Natural killer cell (primary cell): ENCODE measurements at regions not wholly inside any gene's neighbourhood (a gene's known extent, or its start where the extent isn't known, plus 50 kb on each side); places are given as distances from the start of the nearest gene placed in this dataset.

Source experiments
- ATAC-seq, 3 donors: fragments of 150-1000 bp in 2 of 3; fragments of 200-7000 bp in 1 of 3; cut with Tn5 transposase; 1 replicate in 1 of 3; 2 replicates in 2 of 3; pipeline ENCODE4 v1.10.0; 2021; ENCODE audit warnings: mild to moderate bottlenecking in 2 of 3, moderate library complexity in 2 of 3
- DNase-seq, 2 donors: peaks; one replicate each; pipeline versions ENCODE4 v3.0.0 to v3.0.0-alpha.2; 2013 to 2021; ENCODE audit warnings: mixed read lengths in 1 of 2
- H3K27ac ChIP-seq: one replicate; pipeline ENCODE4 v1.5.1; 2013; ENCODE audit warnings: mild to moderate bottlenecking, low read length
- H3K27me3 ChIP-seq: one replicate; pipeline ENCODE4 v1.6.1; 2013; ENCODE audit warnings: low read length; ENCODE audit not compliant: control insufficient read depth, insufficient read depth
- H3K36me3 ChIP-seq: one replicate; pipeline ENCODE4 v1.6.1; 2013; ENCODE audit warnings: low read length; ENCODE audit not compliant: control insufficient read depth, insufficient read depth
- H3K4me1 ChIP-seq: one replicate; pipeline ENCODE4 v1.6.1; 2013; ENCODE audit warnings: low read length; ENCODE audit not compliant: control insufficient read depth, insufficient read depth
- H3K4me3 ChIP-seq: one replicate; pipeline ENCODE4 v1.5.1; 2013; ENCODE audit warnings: low read length
- H3K9me3 ChIP-seq: one replicate; pipeline ENCODE4 v1.6.1; 2013; ENCODE audit warnings: low read length; ENCODE audit not compliant: control insufficient read depth, insufficient read depth
- H3K27ac Mint-ChIP-seq, 2 donors: one replicate each; pipeline ENCODE4 v1.8.0; 2022; ENCODE audit warnings: mild to moderate bottlenecking in 2 of 2, mixed read lengths in 2 of 2, moderate library complexity in 1 of 2
- H3K27me3 Mint-ChIP-seq, 2 donors: one replicate each; pipeline ENCODE4 v1.8.0; 2022; ENCODE audit warnings: low read depth in 2 of 2, mixed read lengths in 2 of 2
- H3K36me3 Mint-ChIP-seq: one replicate; pipeline ENCODE4 v1.8.0; 2022; ENCODE audit warnings: mixed read lengths
- H3K4me1 Mint-ChIP-seq, 2 donors: one replicate each; pipeline ENCODE4 v1.8.0; 2022; ENCODE audit warnings: mixed read lengths in 2 of 2
- H3K4me3 Mint-ChIP-seq: one replicate; pipeline ENCODE4 v1.8.0; 2022; ENCODE audit warnings: mild to moderate bottlenecking, moderate library complexity, mixed read lengths
- H3K9me3 Mint-ChIP-seq, 2 donors: one replicate each; pipeline ENCODE4 v1.8.0; 2022; ENCODE audit warnings: mixed read lengths in 2 of 2
- WGBS: methylation state at CpG from one replicate; pipeline ENCODE4 v1.1.7; 2013; ENCODE audit warnings: missing lambda C conversion rate; ENCODE audit not compliant: insufficient coverage; 5-methylcytosine and 5-hydroxymethylcytosine counted together
- intact Hi-C: fragments of 100-400 bp; cut with micrococcal nuclease; formaldehyde crosslinking; loops from one replicate; pipeline ENCODE4 v1.14.2; 2022
- TF ChIP-seq, protein P1 (sequence below): fragments of 200-600 bp; IDR thresholded peaks from one replicate; pipeline ENCODE4 v1.8.0; 2022; ENCODE audit warnings: antibody characterized with exemption

DNA sequence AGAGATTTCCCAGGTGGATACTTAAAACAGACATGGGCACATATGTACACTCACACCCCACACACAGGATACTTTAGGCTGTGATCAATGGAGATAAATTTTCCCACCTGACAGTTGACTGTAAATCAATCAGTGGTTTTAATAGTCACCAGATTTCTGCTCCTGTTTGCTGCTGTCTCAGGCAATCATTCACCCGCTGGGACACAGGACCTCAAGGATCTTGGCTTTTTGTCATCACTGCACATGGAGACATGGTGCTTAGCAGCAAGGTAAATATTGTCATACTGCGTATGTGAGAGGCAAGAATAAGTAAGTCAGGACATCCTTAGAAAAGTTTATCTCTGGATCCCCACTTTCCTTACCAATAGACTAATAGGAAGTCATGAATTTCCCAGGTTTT is 60.8 kb upstream of the KLF9 start:
- Histone ChIP-seq H3K36me3 (no peaks in the 10 kb centered on the region), H3K27me3 (no peaks in the 10 kb centered on the region), H3K4me3 (no peak overlapping the region), H3K9me3 (no peaks in the 10 kb centered on the region), H3K4me1 (no peaks in the 10 kb centered on the region), H3K27ac (no peak overlapping the region)
- Mint-ChIP-seq H3K36me3 (no peaks in the 10 kb centered on the region), H3K4me1 (peaks cover 0 to 6% of the 10 kb centered on the region in 2 donors), H3K4me3 (no peak overlapping the region), H3K27me3 (no peaks in the 10 kb centered on the region), H3K9me3 (no peaks in the 10 kb centered on the region), H3K27ac (no peak overlapping the region)
- intact Hi-C loops: no loop called here
- no peak for DNase-seq
- TF ChIP-seq, protein P1, sequence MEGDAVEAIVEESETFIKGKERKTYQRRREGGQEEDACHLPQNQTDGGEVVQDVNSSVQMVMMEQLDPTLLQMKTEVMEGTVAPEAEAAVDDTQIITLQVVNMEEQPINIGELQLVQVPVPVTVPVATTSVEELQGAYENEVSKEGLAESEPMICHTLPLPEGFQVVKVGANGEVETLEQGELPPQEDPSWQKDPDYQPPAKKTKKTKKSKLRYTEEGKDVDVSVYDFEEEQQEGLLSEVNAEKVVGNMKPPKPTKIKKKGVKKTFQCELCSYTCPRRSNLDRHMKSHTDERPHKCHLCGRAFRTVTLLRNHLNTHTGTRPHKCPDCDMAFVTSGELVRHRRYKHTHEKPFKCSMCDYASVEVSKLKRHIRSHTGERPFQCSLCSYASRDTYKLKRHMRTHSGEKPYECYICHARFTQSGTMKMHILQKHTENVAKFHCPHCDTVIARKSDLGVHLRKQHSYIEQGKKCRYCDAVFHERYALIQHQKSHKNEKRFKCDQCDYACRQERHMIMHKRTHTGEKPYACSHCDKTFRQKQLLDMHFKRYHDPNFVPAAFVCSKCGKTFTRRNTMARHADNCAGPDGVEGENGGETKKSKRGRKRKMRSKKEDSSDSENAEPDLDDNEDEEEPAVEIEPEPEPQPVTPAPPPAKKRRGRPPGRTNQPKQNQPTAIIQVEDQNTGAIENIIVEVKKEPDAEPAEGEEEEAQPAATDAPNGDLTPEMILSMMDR: no peak
- no peak for ATAC-seq
- 88% methylated on average over 2 of the region's 2 CpGs for WGBS

DNA sequence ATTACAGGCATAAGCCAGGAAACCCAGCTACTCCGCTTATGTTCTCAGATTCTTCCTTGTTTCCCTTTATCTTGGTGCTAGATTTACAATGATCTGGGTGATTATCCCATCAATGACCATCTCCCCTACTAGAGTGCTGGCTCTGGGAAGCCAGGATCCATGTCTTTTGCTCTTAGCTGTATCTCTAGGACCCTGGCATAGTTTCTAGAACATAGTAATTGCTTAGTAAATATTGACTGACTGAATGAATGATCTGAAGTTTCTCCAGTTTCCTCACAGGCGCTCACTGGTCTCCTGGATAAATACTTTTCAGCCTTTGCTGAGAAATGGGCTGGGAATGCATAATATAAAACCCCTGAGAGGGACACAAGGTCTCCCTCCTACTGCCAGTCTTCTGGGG is 60.0 kb upstream of the KLF9 start:
- Histone ChIP-seq H3K27me3 (no peaks in the 10 kb centered on the region), H3K4me1 (no peaks in the 10 kb centered on the region), H3K4me3 (no peak overlapping the region), H3K27ac (no peak overlapping the region), H3K9me3 (no peaks in the 10 kb centered on the region), H3K36me3 (no peaks in the 10 kb centered on the region)
- Mint-ChIP-seq H3K27ac (no peak overlapping the region), H3K4me3 (no peak overlapping the region), H3K4me1 (peaks cover 0 to 6% of the 10 kb centered on the region in 2 donors), H3K9me3 (no peaks in the 10 kb centered on the region), H3K36me3 (no peaks in the 10 kb centered on the region), H3K27me3 (no peaks in the 10 kb centered on the region)
- DNase-seq (no peak), ATAC-seq (no peak)
- WGBS: 85% methylated on average over 1 of the region's 2 CpGs
- TF ChIP-seq, protein P1: no peak
- intact Hi-C loops: no loop called here

DNA sequence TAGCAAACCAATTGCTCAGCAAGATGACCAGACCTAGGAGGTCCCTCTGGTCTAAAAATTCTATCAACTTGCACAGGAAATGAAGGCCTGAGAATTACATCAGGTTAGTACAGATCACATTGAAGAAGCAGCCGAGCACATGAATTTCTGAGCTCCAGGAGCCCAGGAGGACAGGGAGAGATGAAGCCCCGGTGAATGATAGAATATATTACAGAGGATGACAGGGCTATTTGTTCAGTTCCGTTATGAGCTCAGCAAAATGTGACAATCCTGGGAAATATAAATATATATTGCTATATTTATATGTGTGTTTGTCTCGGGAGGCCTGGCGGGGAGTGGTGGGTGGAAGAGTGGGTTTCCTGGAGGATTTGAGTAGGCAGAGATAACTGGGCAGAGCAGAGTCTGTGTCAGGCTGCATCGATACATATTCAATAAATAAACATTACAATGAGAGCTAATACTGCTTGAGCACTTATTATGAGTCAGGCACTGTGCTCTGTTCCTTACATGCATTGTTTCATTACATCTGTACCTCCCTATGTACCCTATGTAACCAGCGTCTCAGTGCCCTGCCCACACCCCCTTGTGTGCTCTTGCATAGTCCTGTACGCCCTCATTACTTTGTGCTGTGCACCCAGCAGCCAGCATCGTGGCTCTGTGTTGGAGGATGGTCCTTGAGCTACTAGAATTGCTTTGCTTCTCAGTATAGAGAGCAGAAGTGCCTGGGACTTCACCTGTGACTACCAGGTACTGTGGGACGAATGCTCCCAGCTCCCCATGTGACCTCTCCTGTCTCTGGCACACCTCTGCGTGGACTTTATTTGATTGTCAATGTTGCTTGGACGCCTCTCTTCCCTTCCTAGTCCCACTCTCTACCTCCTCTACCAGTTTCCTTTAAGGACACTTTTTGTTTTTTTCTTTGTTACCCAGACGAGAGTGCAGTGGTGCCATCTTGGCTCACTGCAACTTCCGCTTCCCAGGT is 58.1 kb upstream of the KLF9 start:
- TF ChIP-seq, protein P1: no peak
- 80% methylated on average over 13 of the region's 14 CpGs for WGBS
- Mint-ChIP-seq H3K27ac (no peak overlapping the region), H3K9me3 (no peaks in the 10 kb centered on the region), H3K36me3 (no peaks in the 10 kb centered on the region), H3K27me3 (no peaks in the 10 kb centered on the region), H3K4me3 (no peak overlapping the region), H3K4me1 (peaks cover 0 to 6% of the 10 kb centered on the region in 2 donors)
- no peak for ATAC-seq
- no peak overlapping the region for H3K27ac ChIP-seq
- H3K27me3 ChIP-seq: no peaks in the 10 kb centered on the region
- no peaks in the 10 kb centered on the region for H3K36me3 ChIP-seq
- no peak for DNase-seq
- H3K4me3 ChIP-seq: no peak overlapping the region
- intact Hi-C loops: no loop called here
- no peaks in the 10 kb centered on the region for H3K9me3 ChIP-seq
- no peaks in the 10 kb centered on the region for H3K4me1 ChIP-seq
